Pancreas (tissue), 10 donors: ENCODE measurements at regions not wholly inside any gene's neighbourhood (a gene's known extent, or its start where the extent isn't known, plus 50 kb on each side); places are given as distances from the start of the nearest gene placed in this dataset.

ENCODE experiments used
- ATAC-seq, 4 donors: fragments of 200-7000 bp; cut with Tn5 transposase; one replicate each; pipeline versions ENCODE4 v1.8.0 to v1.9.1; 2020; ENCODE audit warnings: mild to moderate bottlenecking in 4 of 4, moderate library complexity in 4 of 4
- DNase-seq, 6 donors: peaks; one replicate each; pipeline ENCODE4 v3.0.0-alpha.2; 2020
- FAIRE-seq: peaks from 2 replicates; lab custom pipeline; 2012; peaks lifted over from hg19 to GRCh38; lab: Jason Lieb, UNC
- H3K27ac ChIP-seq, 4 donors: fragments of 200-600 bp; sonication (generic); 1 replicate in 3 of 4; 2 replicates in 1 of 4; pipeline versions ENCODE4 v1.5.0 to v1.8.0; 2020
- H3K27me3 ChIP-seq, 4 donors: fragments of 200-600 bp; one replicate each; pipeline ENCODE4 v1.8.0; 2021
- H3K36me3 ChIP-seq, 3 donors: fragments of 200-600 bp; sonication (generic) in 1 of 3; one replicate each; pipeline versions ENCODE4 v1.5.0 to v1.8.0; 2020 to 2021
- H3K4me1 ChIP-seq, 3 donors: fragments of 200-600 bp; one replicate each; pipeline ENCODE4 v1.8.0; 2021
- H3K4me3 ChIP-seq, 4 donors: fragments of 200-600 bp; sonication (generic) in 2 of 4; one replicate each; pipeline versions ENCODE4 v1.5.0 to v1.8.0; 2020 to 2021
- H3K9me3 ChIP-seq, 4 donors: fragments of 200-600 bp; one replicate each; pipeline ENCODE4 v1.8.0; 2021
- WGBS, 2 donors: extraction: QIAGEN DNeasy Blood & Tissue Kit; methylation state at CpG; one replicate each; pipeline ENCODE4 v1.1.7; 2013; 5-methylcytosine and 5-hydroxymethylcytosine counted together
- intact Hi-C, 3 donors: fragments of 100-400 bp; cut with DNase I; formaldehyde crosslinking; loops; one replicate each; pipeline versions ENCODE4 v1.11.1 to v1.14.2; 2022
- TF ChIP-seq, protein P1 (sequence below), 4 donors: fragments of 200-600 bp; sonication (generic) in 3 of 4; IDR thresholded peaks; one replicate each; pipeline versions ENCODE4 v1.5.0 to v1.8.0; 2021; ENCODE audit warnings: antibody characterized with exemption in 4 of 4
- donor health status: healthy with polysubstance abuse.
- donor health status: DM: no; HTN: no; CAD: no; lungs with moderate emphysema.
- donor health status: DM: no; HTN: no; CAD: no.
- donor health status: control.
- donor health status: control.
- donor health status: Bipolar disorder and iron deficiency.
- donor health status: DM: yes; HTN: yes; CAD: no.
- donor health status: DM: no; HTN: no; CAD: no.
- donor health status: DM: no; HTN: no; CAD: no.
- donor health status: DM: yes; HTN: yes; CAD: no.

DNA sequence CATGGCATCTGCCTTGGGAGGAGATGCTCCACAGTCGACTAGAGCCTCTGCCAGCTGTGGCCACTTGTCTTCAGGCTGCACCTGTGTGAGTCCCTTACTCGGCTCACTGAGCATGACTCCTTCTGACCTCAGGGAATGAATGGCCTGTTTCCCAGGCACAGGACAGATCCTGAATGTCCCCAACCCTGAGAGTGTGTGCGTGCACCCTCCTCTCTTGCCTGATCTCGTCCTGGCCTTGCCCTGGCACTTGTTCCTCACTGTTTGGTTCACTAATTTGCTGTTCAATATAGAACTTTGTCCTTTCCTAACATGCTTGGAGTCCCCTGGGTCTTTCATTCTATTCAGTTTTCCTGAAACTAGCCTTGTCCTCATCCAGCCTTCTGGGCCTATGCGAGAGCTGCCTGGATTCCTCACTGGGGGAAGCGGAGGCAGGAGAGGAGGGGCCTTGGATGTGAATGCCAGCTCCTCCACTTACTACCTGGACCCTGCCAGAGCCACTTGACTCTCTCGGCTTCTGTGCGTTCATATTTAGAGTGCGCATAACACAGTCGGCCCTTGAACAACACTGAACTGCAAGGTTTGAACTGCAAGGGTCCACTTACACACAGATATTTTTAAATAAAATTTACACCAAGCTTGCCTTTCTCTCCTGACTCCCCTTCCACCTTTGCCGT, 184.8 kb downstream of the ACKR3 start:
- WGBS, 2 donors, result 90 to 94% methylated on average over 11 of the region's 11 CpGs
- TF ChIP-seq, protein P1, sequence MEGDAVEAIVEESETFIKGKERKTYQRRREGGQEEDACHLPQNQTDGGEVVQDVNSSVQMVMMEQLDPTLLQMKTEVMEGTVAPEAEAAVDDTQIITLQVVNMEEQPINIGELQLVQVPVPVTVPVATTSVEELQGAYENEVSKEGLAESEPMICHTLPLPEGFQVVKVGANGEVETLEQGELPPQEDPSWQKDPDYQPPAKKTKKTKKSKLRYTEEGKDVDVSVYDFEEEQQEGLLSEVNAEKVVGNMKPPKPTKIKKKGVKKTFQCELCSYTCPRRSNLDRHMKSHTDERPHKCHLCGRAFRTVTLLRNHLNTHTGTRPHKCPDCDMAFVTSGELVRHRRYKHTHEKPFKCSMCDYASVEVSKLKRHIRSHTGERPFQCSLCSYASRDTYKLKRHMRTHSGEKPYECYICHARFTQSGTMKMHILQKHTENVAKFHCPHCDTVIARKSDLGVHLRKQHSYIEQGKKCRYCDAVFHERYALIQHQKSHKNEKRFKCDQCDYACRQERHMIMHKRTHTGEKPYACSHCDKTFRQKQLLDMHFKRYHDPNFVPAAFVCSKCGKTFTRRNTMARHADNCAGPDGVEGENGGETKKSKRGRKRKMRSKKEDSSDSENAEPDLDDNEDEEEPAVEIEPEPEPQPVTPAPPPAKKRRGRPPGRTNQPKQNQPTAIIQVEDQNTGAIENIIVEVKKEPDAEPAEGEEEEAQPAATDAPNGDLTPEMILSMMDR (IDR thresholded peaks at IDR 0.05), result no peak

DNA sequence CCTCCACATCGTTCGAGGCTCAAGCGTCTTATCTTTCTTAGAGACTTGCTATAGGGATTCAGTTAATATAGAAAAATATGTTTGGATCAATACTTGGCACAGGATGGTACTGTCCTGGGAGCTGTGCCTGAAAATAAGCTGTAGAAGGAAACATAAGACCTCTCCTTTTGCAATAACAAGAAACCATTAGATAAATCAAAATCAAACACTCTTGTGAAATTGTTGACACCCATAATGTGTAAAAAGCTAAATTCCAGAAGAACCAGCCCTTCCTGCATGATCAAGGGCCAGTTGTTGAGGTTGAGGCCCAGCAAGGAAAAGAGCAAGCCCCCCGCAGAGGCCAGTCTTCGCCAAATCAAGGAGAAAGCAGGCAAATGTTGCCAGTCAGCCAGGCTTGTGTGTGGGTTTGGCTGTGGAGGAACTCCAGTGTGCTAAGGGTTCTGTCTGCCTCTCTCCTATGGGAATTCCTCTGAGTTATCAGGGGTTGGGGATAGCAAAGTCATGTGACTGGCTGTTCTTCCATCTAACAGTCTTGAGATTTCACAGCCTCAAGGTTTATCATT, 185.7 kb downstream of the ACKR3 start:
- TF ChIP-seq, protein P1 (IDR thresholded peaks at IDR 0.05), result no peak
- peaks cover 0 to 2% (median 0%) of the 10 kb centered on the region in 3 donors for H3K4me1 ChIP-seq
- H3K9me3 ChIP-seq, result no peaks in the 10 kb centered on the region
- intact Hi-C loops, result no loop called here
- 61 to 65% methylated on average over 5 of the region's 5 CpGs for WGBS, 2 donors
- FAIRE-seq (no peak), ATAC-seq (no peak), DNase-seq (no peak)
- no peaks in the 10 kb centered on the region for H3K27me3 ChIP-seq
- no peak overlapping the region for H3K27ac ChIP-seq
- no peak overlapping the region for H3K4me3 ChIP-seq
- no peaks in the 10 kb centered on the region for H3K36me3 ChIP-seq

More for the DNA sequence above, 184.8 kb downstream of the ACKR3 start:
- H3K4me1 ChIP-seq, result peaks cover 0 to 2% (median 0%) of the 10 kb centered on the region in 3 donors
- ATAC-seq (no peak), DNase-seq (no peak), FAIRE-seq (no peak)
- H3K27ac ChIP-seq, result no peak overlapping the region
- no peaks in the 10 kb centered on the region for H3K9me3 ChIP-seq
- H3K36me3 ChIP-seq, result no peaks in the 10 kb centered on the region
- no peaks in the 10 kb centered on the region for H3K27me3 ChIP-seq
- H3K4me3 ChIP-seq, result no peak overlapping the region
- intact Hi-C loops, result no loop called here

DNA sequence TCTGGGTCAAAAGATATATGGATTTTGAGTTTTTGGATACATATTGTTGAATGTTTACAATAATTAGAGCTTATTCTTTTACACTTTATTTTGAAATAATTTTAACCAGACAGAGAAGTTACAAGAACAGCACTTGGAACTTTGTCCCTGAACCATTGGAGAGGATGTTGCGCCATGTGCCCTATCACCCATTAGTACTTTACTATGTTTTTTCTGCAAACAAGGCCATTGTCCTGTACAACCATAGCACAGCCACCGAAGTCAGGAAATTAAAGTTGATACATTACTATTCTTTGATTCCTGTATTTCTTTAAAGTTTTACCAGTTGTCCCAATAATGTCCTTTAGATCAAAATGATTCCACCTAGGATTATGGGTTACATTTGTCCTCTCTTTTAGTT, 188.8 kb downstream of the ACKR3 start:
- intact Hi-C loops, result no loop called here
- no peak overlapping the region for H3K4me3 ChIP-seq
- ATAC-seq, result no peak
- H3K36me3 ChIP-seq, result no peaks in the 10 kb centered on the region
- no peak for DNase-seq
- FAIRE-seq, result no peak
- H3K4me1 ChIP-seq, result peaks cover 0 to 2% (median 0%) of the 10 kb centered on the region in 3 donors
- 87 to 95% methylated on average over 2 of the region's 2 CpGs for WGBS, 2 donors
- H3K9me3 ChIP-seq, result no peaks in the 10 kb centered on the region
- H3K27ac ChIP-seq, result no peak overlapping the region
- H3K27me3 ChIP-seq, result no peaks in the 10 kb centered on the region
- TF ChIP-seq, protein P1 (IDR thresholded peaks at IDR 0.05), result no peak

DNA sequence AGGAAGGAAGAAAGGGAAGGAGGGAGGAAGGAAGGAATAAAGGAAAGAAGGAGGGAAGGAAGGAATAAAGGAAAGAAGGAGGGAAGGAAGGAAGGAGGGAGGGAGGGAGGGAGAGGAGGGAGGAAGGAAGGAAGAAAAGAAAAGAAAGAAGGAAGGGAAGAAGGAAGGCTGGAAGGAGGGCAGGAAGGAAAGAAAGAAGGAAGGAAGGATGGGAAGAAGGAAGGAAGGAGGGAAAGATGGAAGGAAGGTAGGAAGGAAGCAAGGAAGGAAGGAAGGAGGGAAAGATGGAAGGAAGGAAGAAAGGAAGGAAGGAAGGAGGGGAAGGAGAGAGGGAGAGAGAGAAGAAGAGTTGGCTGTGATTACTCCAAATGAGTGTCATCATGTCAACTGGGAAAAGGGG, 190.6 kb downstream of the ACKR3 start:
- peaks cover 0 to 2% (median 0%) of the 10 kb centered on the region in 3 donors for H3K4me1 ChIP-seq
- intact Hi-C loops, result no loop called here
- DNase-seq, result no peak
- no peak for ATAC-seq
- no peaks in the 10 kb centered on the region for H3K9me3 ChIP-seq
- H3K4me3 ChIP-seq, result no peak overlapping the region
- no peak for FAIRE-seq
- H3K36me3 ChIP-seq, result no peaks in the 10 kb centered on the region
- no peaks in the 10 kb centered on the region for H3K27me3 ChIP-seq
- TF ChIP-seq, protein P1 (IDR thresholded peaks at IDR 0.05), result no peak
- no peak overlapping the region for H3K27ac ChIP-seq

DNA sequence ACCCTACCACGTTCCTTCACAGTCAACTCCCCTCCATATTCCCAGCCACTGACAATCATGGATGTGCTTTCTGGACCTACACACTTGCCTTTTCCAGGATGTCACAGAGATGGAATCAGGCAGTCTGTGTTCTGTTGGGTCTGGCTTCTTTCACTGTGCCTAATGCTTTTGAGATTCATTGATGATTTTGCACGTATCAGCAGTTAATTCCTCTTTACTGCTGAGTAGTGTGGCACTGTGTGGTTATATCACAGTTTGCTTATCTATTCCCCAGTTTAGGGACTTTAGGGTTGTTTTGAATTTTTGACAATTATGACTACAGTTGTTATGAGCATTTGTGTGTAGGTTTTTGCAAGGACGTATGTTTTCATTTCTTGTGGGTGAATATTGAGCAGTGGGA, 191.7 kb downstream of the ACKR3 start:
- no peaks in the 10 kb centered on the region for H3K4me1 ChIP-seq
- DNase-seq (no peak), FAIRE-seq (no peak), ATAC-seq (no peak)
- intact Hi-C loops, result no loop called here
- WGBS, 2 donors, result 84 to 96% methylated on average over 3 of the region's 3 CpGs
- H3K4me3 ChIP-seq, result no peak overlapping the region
- H3K27ac ChIP-seq, result no peak overlapping the region
- H3K36me3 ChIP-seq, result no peaks in the 10 kb centered on the region
- TF ChIP-seq, protein P1 (IDR thresholded peaks at IDR 0.05), result no peak
- no peaks in the 10 kb centered on the region for H3K9me3 ChIP-seq
- H3K27me3 ChIP-seq, result no peaks in the 10 kb centered on the region
